CD14-positive monocyte (primary cell): ENCODE measurements at regions not wholly inside any gene's neighbourhood (a gene's known extent, or its start where the extent isn't known, plus 50 kb on each side); places are given as distances from the start of the nearest gene placed in this dataset.

Experiments used
- DNase-seq, 3 donors: peaks; one replicate each; pipeline ENCODE4 v3.0.0-alpha.2; 2011 to 2022
- H2AFZ ChIP-seq: 2 replicates; pipeline ENCODE4 v1.6.0; 2012; ENCODE audit warnings: mild to moderate bottlenecking, low read depth, low read length, inconsistent platforms; ENCODE audit not compliant: insufficient read depth, poor library complexity, severe bottlenecking
- H3K27ac ChIP-seq, 2 donors: 1 replicate in 1 of 2; 2 replicates in 1 of 2; pipeline ENCODE4 v1.5.1; 2012 to 2013; ENCODE audit warnings: low read length in 2 of 2, control low read depth in 1 of 2, inconsistent platforms in 1 of 2, low read depth in 1 of 2, mild to moderate bottlenecking in 1 of 2
- H3K27me3 ChIP-seq, 2 donors: one replicate each; pipeline versions ENCODE4 v1.6.0 to v1.6.1; 2011 to 2013; ENCODE audit warnings: low read length in 2 of 2; ENCODE audit not compliant: control insufficient read depth in 2 of 2, insufficient read depth in 2 of 2
- H3K36me3 ChIP-seq, 2 donors: replicated peaks in 1 of 2; 1 replicate in 1 of 2; 2 replicates in 1 of 2; pipeline versions ENCODE4 v1.5.1 to v1.6.1; 2012 to 2013; ENCODE audit warnings: low read length in 2 of 2, control low read depth in 1 of 2, inconsistent platforms in 1 of 2, mild to moderate bottlenecking in 1 of 2; ENCODE audit not compliant: insufficient read depth in 2 of 2, control insufficient read depth in 1 of 2
- H3K4me1 ChIP-seq, 2 donors: 1 replicate in 1 of 2; 2 replicates in 1 of 2; pipeline versions ENCODE4 v1.5.1 to v1.6.1; 2012 to 2013; ENCODE audit warnings: low read length in 2 of 2, control low read depth in 1 of 2, inconsistent platforms in 1 of 2, mild to moderate bottlenecking in 1 of 2, moderate library complexity in 1 of 2; ENCODE audit not compliant: insufficient read depth in 2 of 2, control insufficient read depth in 1 of 2
- H3K4me2 ChIP-seq: replicated peaks from 2 replicates; pipeline ENCODE3; 2012; ENCODE audit warnings: low read length, moderate library complexity, mild to moderate bottlenecking; ENCODE audit not compliant: poor library complexity, severe bottlenecking; ENCODE audit errors: extremely low read depth
- H3K4me3 ChIP-seq, 3 experiments: fragments of 200-600 bp in 1 of 3; sonication (generic) in 1 of 3; replicated peaks in 1 of 3; 1 replicate in 2 of 3; 2 replicates in 1 of 3; pipeline ENCODE4 v1.5.1; 2011 to 2013; ENCODE audit warnings: low read length in 3 of 3, mild to moderate bottlenecking in 3 of 3, control low read depth in 2 of 3, low read depth in 2 of 3, inconsistent platforms in 1 of 3, moderate library complexity in 1 of 3
- H3K79me2 ChIP-seq: 2 replicates; pipeline ENCODE4 v1.6.0; 2012; ENCODE audit warnings: mild to moderate bottlenecking, control low read depth, inconsistent platforms, low read length, moderate library complexity; ENCODE audit not compliant: insufficient read depth
- H3K9ac ChIP-seq: 2 replicates; pipeline ENCODE4 v1.6.0; 2017; ENCODE audit warnings: low read length, mild to moderate bottlenecking; ENCODE audit not compliant: insufficient read depth, poor library complexity, severe bottlenecking
- H3K9me3 ChIP-seq, 2 donors: replicated peaks in 1 of 2; 1 replicate in 1 of 2; 2 replicates in 1 of 2; pipeline versions ENCODE4 v1.5.1 to v1.6.1; 2012 to 2013; ENCODE audit warnings: low read length in 2 of 2, control low read depth in 1 of 2; ENCODE audit not compliant: control insufficient read depth in 1 of 2, insufficient read depth in 1 of 2
- H4K20me1 ChIP-seq: 2 replicates; pipeline ENCODE4 v1.6.0; 2012; ENCODE audit warnings: mild to moderate bottlenecking, low read length, control low read depth, moderate library complexity; ENCODE audit not compliant: insufficient read depth
- H3K27ac Mint-ChIP-seq, 7 donors: one replicate each; pipeline ENCODE4 v1.8.0; 2020; ENCODE audit warnings: mild to moderate bottlenecking in 7 of 7, mixed read lengths in 7 of 7, moderate library complexity in 6 of 7, inconsistent platforms in 2 of 7
- H3K27me3 Mint-ChIP-seq, 3 donors: one replicate each; pipeline ENCODE4 v1.8.0; 2021 to 2022; ENCODE audit warnings: low read depth in 3 of 3, mild to moderate bottlenecking in 3 of 3, mixed read lengths in 3 of 3, moderate library complexity in 3 of 3, inconsistent platforms in 1 of 3
- H3K36me3 Mint-ChIP-seq, 2 donors: one replicate each; pipeline ENCODE4 v1.8.0; 2020; ENCODE audit warnings: mixed read lengths in 2 of 2, inconsistent platforms in 1 of 2, mild to moderate bottlenecking in 1 of 2
- H3K4me1 Mint-ChIP-seq: one replicate; pipeline ENCODE4 v1.8.0; 2020; ENCODE audit warnings: mild to moderate bottlenecking, mixed read lengths
- H3K4me3 Mint-ChIP-seq, 2 donors: one replicate each; pipeline ENCODE4 v1.8.0; 2020; ENCODE audit warnings: mild to moderate bottlenecking in 2 of 2, mixed read lengths in 2 of 2, moderate library complexity in 1 of 2
- H3K9me3 Mint-ChIP-seq, 7 donors: one replicate each; pipeline ENCODE4 v1.8.0; 2020 to 2022; ENCODE audit warnings: mixed read lengths in 7 of 7, mild to moderate bottlenecking in 6 of 7, moderate library complexity in 6 of 7, inconsistent platforms in 2 of 7
- CTCF ChIP-seq: fragments of 200-600 bp; IDR thresholded peaks from one replicate; pipeline ENCODE4 v1.8.0; 2022; ENCODE audit warnings: antibody characterized with exemption, mild to moderate bottlenecking
- WGBS: methylation state at CpG from one replicate; pipeline ENCODE4 v1.1.5; 2013; ENCODE audit warnings: missing lambda C conversion rate; ENCODE audit not compliant: insufficient coverage; 5-methylcytosine and 5-hydroxymethylcytosine counted together
- intact Hi-C, 2 donors: fragments of 100-400 bp; cut with micrococcal nuclease; formaldehyde crosslinking; loops; one replicate each; pipeline versions ENCODE4 v1.15.0 to v1.15.1; 2023

DNA sequence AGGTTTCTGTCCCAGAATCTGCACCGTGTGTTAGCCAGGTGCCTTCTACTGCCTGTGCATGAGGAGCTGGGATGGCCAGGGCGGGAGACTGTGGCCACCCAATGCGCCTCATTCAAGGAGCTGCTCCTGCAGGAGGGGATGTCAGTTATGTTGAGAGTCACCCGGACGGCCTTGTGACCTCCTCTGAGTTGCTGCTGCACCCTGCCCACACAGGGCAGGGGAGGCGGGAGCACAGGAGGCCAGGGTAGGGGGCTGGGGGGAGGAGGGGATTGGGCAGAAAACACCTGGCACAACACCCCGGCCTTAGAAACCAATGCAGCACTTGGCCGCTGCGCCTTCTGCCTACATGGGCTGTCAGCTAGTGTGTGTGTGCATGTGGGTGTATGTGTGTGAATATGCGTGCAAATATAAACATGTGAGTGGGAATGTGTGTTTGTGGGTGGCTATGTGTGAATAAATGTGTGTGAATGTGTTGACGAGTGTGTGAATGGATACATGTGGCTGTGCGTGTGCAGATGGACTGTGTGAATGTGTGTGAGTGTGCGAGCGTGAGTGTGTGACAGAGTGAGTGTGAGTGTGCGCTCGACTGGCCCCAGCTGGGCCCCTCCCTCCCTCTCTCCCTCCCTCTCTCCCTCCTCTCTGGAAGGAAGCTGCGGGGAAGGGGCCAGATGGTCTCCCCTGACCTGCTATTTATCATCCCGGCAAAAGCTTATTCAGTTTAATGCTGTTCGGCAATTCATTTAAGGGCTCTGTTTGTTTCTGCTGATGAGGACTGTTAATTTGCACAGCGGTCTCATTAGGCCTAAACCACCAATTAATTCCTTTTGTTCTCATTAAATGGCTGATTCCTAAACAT, 106.9 kb downstream of the TLE3 start:
- no peak for TF ChIP-seq CTCF
- no peaks in the 10 kb centered on the region for H3K79me2 ChIP-seq
- DNase-seq, result no peak
- H3K4me2 ChIP-seq, result no peak overlapping the region
- no peaks in the 10 kb centered on the region for H3K36me3 ChIP-seq
- Mint-ChIP-seq H3K27me3 (peaks cover 8 to 14% (median 8%) of the 10 kb centered on the region in 3 donors), H3K4me3 (no peak overlapping the region), H3K27ac (peak overlapping the region in 1 of 7 donors; percentile 50), H3K9me3 (peaks cover 0 to 4% (median 3%) of the 10 kb centered on the region in 7 donors), H3K36me3 (no peaks in the 10 kb centered on the region), H3K4me1 (peaks cover 4% of the 10 kb centered on the region)
- H3K4me3 ChIP-seq, result no peak overlapping the region
- no peak overlapping the region for H3K9ac ChIP-seq
- H3K4me1 ChIP-seq, result no peaks in the 10 kb centered on the region
- intact Hi-C loops, result no loop called here
- no peaks in the 10 kb centered on the region for H3K27me3 ChIP-seq
- 87% methylated on average over 12 of the region's 20 CpGs for WGBS
- no peaks in the 10 kb centered on the region for H4K20me1 ChIP-seq
- no peak overlapping the region for H2AFZ ChIP-seq
- H3K27ac ChIP-seq, result no peak overlapping the region
- no peaks in the 10 kb centered on the region for H3K9me3 ChIP-seq

DNA sequence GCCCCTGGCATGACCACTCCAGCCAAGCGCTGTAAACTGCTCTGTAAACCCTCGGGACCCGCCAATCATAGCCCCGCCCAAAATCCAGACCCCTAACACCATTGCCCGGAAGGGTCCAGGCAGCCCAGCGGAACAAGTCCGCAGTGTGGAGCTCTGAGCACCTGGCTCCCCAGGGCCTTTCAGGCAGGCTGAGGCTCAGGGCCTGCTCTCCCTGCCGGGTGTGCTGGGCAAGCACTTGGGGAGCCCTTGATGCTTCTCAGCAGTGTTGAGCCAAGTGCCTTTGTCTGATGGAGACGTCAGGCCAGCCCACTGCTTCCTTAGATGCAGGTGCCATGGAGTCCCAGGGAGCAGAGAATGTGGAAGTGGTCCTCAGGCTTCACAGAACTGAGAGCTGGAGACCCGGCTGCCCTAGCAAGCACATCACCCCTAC, 106.2 kb downstream of the TLE3 start:
- H3K4me2 ChIP-seq, result no peak overlapping the region
- no peaks in the 10 kb centered on the region for H3K36me3 ChIP-seq
- no peaks in the 10 kb centered on the region for H4K20me1 ChIP-seq
- Mint-ChIP-seq H3K4me3 (no peak overlapping the region), H3K4me1 (peaks cover 4% of the 10 kb centered on the region), H3K27ac (no peak overlapping the region), H3K27me3 (peaks cover 4 to 12% (median 8%) of the 10 kb centered on the region in 3 donors), H3K9me3 (peaks cover 0 to 4% (median 3%) of the 10 kb centered on the region in 7 donors), H3K36me3 (no peaks in the 10 kb centered on the region)
- no peak overlapping the region for H3K27ac ChIP-seq
- no peaks in the 10 kb centered on the region for H3K27me3 ChIP-seq
- no peak for DNase-seq
- H3K79me2 ChIP-seq, result no peaks in the 10 kb centered on the region
- WGBS, result 88% methylated on average over 9 of the region's 10 CpGs
- no peak for TF ChIP-seq CTCF
- H3K9me3 ChIP-seq, result no peaks in the 10 kb centered on the region
- intact Hi-C loops, result no loop called here
- no peak overlapping the region for H2AFZ ChIP-seq
- no peak overlapping the region for H3K9ac ChIP-seq
- no peak overlapping the region for H3K4me3 ChIP-seq
- no peaks in the 10 kb centered on the region for H3K4me1 ChIP-seq
